ENCODE measurements at regions not wholly inside any gene's neighbourhood (a gene's known extent, or its start where the extent isn't known, plus 50 kb on each side); places are given as distances from the start of the nearest gene placed in this dataset.

DNA sequence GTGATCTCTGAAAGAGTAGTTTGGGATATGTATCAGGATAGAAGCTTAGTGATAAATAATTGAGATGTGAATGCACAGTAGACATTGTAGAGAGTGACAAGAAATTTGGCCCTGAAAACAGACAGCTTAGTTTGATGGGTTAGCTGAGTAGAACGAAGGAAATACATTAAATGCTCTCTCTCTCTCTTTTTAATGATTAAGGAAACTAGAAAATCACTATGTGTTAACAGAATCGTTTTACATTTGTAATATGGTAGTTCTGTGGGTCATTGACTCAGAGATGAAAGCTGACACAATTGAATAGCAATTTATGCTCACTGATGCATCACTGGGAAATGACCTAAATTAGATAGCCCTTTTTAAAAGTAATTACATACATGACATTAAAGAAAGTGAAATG is 739.8 kb upstream of the PTPRD start:
- Mint-ChIP-seq H3K9me3 (ENCODE audit: unreplicated experiment) (peaks cover 7% of the 10 kb centered on the region), H3K4me1 (ENCODE audit: unreplicated experiment) (peaks cover 9% of the 10 kb centered on the region), H3K27me3 (ENCODE audit: unreplicated experiment) (no peaks in the 10 kb centered on the region), H3K36me3 (ENCODE audit: unreplicated experiment) (no peaks in the 10 kb centered on the region), H3K27ac (ENCODE audit: unreplicated experiment) (no peak overlapping the region), H3K4me3 (ENCODE audit: unreplicated experiment) (no peak overlapping the region)
- no peak for DNase-seq (ENCODE audit: extremely low spot score, unreplicated experiment)
- TF ChIP-seq, protein P1, sequence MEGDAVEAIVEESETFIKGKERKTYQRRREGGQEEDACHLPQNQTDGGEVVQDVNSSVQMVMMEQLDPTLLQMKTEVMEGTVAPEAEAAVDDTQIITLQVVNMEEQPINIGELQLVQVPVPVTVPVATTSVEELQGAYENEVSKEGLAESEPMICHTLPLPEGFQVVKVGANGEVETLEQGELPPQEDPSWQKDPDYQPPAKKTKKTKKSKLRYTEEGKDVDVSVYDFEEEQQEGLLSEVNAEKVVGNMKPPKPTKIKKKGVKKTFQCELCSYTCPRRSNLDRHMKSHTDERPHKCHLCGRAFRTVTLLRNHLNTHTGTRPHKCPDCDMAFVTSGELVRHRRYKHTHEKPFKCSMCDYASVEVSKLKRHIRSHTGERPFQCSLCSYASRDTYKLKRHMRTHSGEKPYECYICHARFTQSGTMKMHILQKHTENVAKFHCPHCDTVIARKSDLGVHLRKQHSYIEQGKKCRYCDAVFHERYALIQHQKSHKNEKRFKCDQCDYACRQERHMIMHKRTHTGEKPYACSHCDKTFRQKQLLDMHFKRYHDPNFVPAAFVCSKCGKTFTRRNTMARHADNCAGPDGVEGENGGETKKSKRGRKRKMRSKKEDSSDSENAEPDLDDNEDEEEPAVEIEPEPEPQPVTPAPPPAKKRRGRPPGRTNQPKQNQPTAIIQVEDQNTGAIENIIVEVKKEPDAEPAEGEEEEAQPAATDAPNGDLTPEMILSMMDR (IDR thresholded peaks at IDR 0.05) = no peak

- DNase-seq (ENCODE audit: extremely low spot score, unreplicated experiment) = no peak
- H3K9me3 Mint-ChIP-seq (ENCODE audit: unreplicated experiment) = no peaks in the 10 kb centered on the region
- peaks cover 9% of the 10 kb centered on the region for H3K4me1 Mint-ChIP-seq (ENCODE audit: unreplicated experiment)
- H3K4me3 Mint-ChIP-seq (ENCODE audit: unreplicated experiment) = no peak overlapping the region
- no peaks in the 10 kb centered on the region for H3K27me3 Mint-ChIP-seq (ENCODE audit: unreplicated experiment)
- H3K27ac Mint-ChIP-seq (ENCODE audit: unreplicated experiment) = no peak overlapping the region
- TF ChIP-seq, protein P1 (IDR thresholded peaks at IDR 0.05) = no peak
- no peaks in the 10 kb centered on the region for H3K36me3 Mint-ChIP-seq (ENCODE audit: unreplicated experiment)
Measured at GRCh38 chr9:11356067-11356466, 743.3 kb upstream of the PTPRD start.

DNA sequence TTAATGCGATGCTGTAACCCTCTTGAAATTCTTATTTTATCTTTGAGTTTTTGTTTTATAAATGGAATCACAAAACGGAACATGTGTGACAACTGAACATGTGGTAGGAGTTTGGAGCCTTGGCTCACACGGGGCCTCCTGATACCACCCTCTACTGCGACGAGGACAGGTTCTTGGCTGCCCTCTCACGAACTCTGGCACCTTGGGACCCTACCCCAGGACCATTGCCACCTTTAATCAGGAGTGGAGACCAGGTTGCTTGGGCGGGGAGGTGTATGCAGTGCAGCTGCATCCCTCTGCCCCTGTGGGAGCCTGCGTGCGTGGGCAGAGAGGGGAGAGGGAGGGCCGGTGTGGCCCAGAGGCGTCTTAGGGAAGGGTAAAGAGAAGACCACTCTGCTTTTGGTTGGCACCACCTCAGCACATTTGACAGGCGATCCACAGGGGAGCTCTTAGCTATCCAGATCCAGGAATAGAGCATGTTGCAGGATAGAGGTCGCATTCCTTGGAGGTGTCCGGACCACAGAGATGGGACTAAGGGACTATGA is 753.9 kb upstream of the PTPRD start:
- DNase-seq (ENCODE audit: extremely low spot score, unreplicated experiment) = no peak
- H3K27ac Mint-ChIP-seq (ENCODE audit: unreplicated experiment) = no peak overlapping the region
- H3K4me1 Mint-ChIP-seq (ENCODE audit: unreplicated experiment) = no peaks in the 10 kb centered on the region
- no peak overlapping the region for H3K4me3 Mint-ChIP-seq (ENCODE audit: unreplicated experiment)
- no peaks in the 10 kb centered on the region for H3K9me3 Mint-ChIP-seq (ENCODE audit: unreplicated experiment)
- no peaks in the 10 kb centered on the region for H3K36me3 Mint-ChIP-seq (ENCODE audit: unreplicated experiment)
- H3K27me3 Mint-ChIP-seq (ENCODE audit: unreplicated experiment) = no peaks in the 10 kb centered on the region
- TF ChIP-seq, protein P1 (IDR thresholded peaks at IDR 0.05) = no peak

DNA sequence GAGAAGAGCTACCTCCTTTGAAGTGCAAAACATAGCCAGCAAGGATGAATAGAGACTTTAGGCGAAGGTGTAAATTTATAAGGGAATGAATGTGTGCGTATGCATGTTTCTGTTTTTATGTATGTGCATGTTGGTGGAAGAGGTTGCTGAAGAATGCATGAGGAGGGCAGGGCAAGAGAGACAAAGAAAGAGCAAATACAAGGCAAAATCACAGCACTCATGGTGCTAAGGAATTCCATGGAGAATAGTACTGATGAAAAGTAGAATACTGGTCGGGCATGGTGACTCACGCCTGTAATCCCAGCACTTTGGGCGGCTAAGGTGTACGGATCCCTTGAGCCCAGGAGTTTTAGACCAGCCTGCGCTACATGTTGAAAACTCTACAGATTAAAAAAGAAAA is 762.1 kb upstream of the PTPRD start:
- no peak for DNase-seq (ENCODE audit: extremely low spot score, unreplicated experiment)
- Mint-ChIP-seq H3K4me3 (ENCODE audit: unreplicated experiment) (no peak overlapping the region), H3K36me3 (ENCODE audit: unreplicated experiment) (no peaks in the 10 kb centered on the region), H3K4me1 (ENCODE audit: unreplicated experiment) (no peaks in the 10 kb centered on the region), H3K27me3 (ENCODE audit: unreplicated experiment) (no peaks in the 10 kb centered on the region), H3K27ac (ENCODE audit: unreplicated experiment) (no peak overlapping the region), H3K9me3 (ENCODE audit: unreplicated experiment) (peaks cover 3% of the 10 kb centered on the region)
- TF ChIP-seq, protein P1 (IDR thresholded peaks at IDR 0.05) = no peak

GRCh38 chr9:11402621-11403020 is 789.8 kb upstream of the PTPRD start:
- H3K27me3 Mint-ChIP-seq (ENCODE audit: unreplicated experiment) = no peaks in the 10 kb centered on the region
- no peaks in the 10 kb centered on the region for H3K36me3 Mint-ChIP-seq (ENCODE audit: unreplicated experiment)
- H3K9me3 Mint-ChIP-seq (ENCODE audit: unreplicated experiment) = peaks cover 49% of the 10 kb centered on the region
- no peaks in the 10 kb centered on the region for H3K4me1 Mint-ChIP-seq (ENCODE audit: unreplicated experiment)
- H3K4me3 Mint-ChIP-seq (ENCODE audit: unreplicated experiment) = no peak overlapping the region
- H3K27ac Mint-ChIP-seq (ENCODE audit: unreplicated experiment) = no peak overlapping the region
- no peak for DNase-seq (ENCODE audit: extremely low spot score, unreplicated experiment)
- TF ChIP-seq, protein P1 (IDR thresholded peaks at IDR 0.05) = no peak

Measured in osteocyte (in vitro differentiated cells).